NCI-H446 (cell line): ENCODE measurements at regions not wholly inside any gene's neighbourhood (a gene's known extent, or its start where the extent isn't known, plus 50 kb on each side); places are given as distances from the start of the nearest gene placed in this dataset.

Source experiments
- DNase-seq, 2 experiments: peaks; one replicate each; lab custom pipeline; 2025; lab: John Stamatoyannopoulos, UW

GRCh38 chr10:128497660-128498377 lies 371.6 kb upstream of the MKI67 start:
- DNase-seq = no peak

- no peak for DNase-seq
Observed at GRCh38 chr10:128498378-128498730, 372.1 kb upstream of the MKI67 start.

- no peak for DNase-seq
Observed at GRCh38 chr10:128498746-128499145, 372.5 kb upstream of the MKI67 start.

GRCh38 chr10:128499486-128499885 lies 373.3 kb upstream of the MKI67 start:
- no peak for DNase-seq

- DNase-seq = no peak
Observed at GRCh38 chr10:128499956-128500355, 373.7 kb upstream of the MKI67 start.

- no peak for DNase-seq
Observed at GRCh38 chr10:128500642-128501041, 374.4 kb upstream of the MKI67 start.

GRCh38 chr10:128505346-128505745 lies 379.1 kb upstream of the MKI67 start:
- no peak for DNase-seq

- no peak for DNase-seq
Observed at GRCh38 chr10:128506423-128506822, 380.2 kb upstream of the MKI67 start.

- no peak for DNase-seq
Observed at GRCh38 chr10:128507066-128507465, 380.8 kb upstream of the MKI67 start.

GRCh38 chr10:128511284-128511683 lies 385.1 kb upstream of the MKI67 start:
- DNase-seq = no peak

- DNase-seq = no peak
Observed at GRCh38 chr10:128512767-128513166, 386.5 kb upstream of the MKI67 start.

GRCh38 chr10:128514536-128514935 lies 388.3 kb upstream of the MKI67 start:
- no peak for DNase-seq

GRCh38 chr10:128516180-128516579 lies 390.0 kb upstream of the MKI67 start:
- DNase-seq = no peak

GRCh38 chr10:128517167-128517566 lies 390.9 kb upstream of the MKI67 start:
- DNase-seq = no peak

GRCh38 chr10:128518000-128518399 lies 391.8 kb upstream of the MKI67 start:
- no peak for DNase-seq

GRCh38 chr10:128519581-128519980 lies 393.4 kb upstream of the MKI67 start:
- DNase-seq = no peak

GRCh38 chr10:128520211-128520815 lies 394.1 kb upstream of the MKI67 start:
- DNase-seq = no peak

- DNase-seq = no peak
Observed at GRCh38 chr10:128522551-128523308, 396.5 kb upstream of the MKI67 start.

- no peak for DNase-seq
Observed at GRCh38 chr10:128525444-128525843, 399.2 kb upstream of the MKI67 start.

- DNase-seq = no peak
Observed at GRCh38 chr10:128525936-128526335, 399.7 kb upstream of the MKI67 start.

- no peak for DNase-seq
Observed at GRCh38 chr10:128526791-128527375, 400.7 kb upstream of the MKI67 start.

GRCh38 chr10:128527711-128528110 lies 401.5 kb upstream of the MKI67 start:
- DNase-seq = no peak

GRCh38 chr10:128528167-128528566 lies 401.9 kb upstream of the MKI67 start:
- no peak for DNase-seq
